ENCODE measurements at regions not wholly inside any gene's neighbourhood (a gene's known extent, or its start where the extent isn't known, plus 50 kb on each side); places are given as distances from the start of the nearest gene placed in this dataset.

GRCh38 chr1:14498839-14499238, 99.6 kb upstream of the KAZN start:
- Histone ChIP-seq H2AFZ (ENCODE audit: insufficient read depth, low read depth, low read length, poor library complexity, severe bottlenecking) (no peak overlapping the region), H4K20me1 (ENCODE audit: insufficient read depth, low read length) (no peaks in the 10 kb centered on the region), H3K4me2 (replicated peaks; ENCODE audit: extremely low read depth, low read length, poor library complexity, severe bottlenecking) (no peak overlapping the region), H3K36me3 (replicated peaks in 1 of 2; ENCODE audit: control insufficient read depth in 1 of 2, insufficient read depth in 2 of 2, low read length in 2 of 2) (no peaks in the 10 kb centered on the region), H3K27me3 (ENCODE audit: control insufficient read depth in 2 of 2, insufficient read depth in 2 of 2, low read length in 2 of 2) (no peaks in the 10 kb centered on the region), H3K9me3 (replicated peaks in 1 of 2; ENCODE audit: control insufficient read depth in 1 of 2, insufficient read depth in 1 of 2, low read length in 2 of 2) (no peaks in the 10 kb centered on the region), H3K4me3 (replicated peaks in 1 of 3; ENCODE audit: low read depth in 2 of 3, low read length in 3 of 3) (no peak overlapping the region), H3K79me2 (ENCODE audit: insufficient read depth, low read length) (no peaks in the 10 kb centered on the region), H3K27ac (ENCODE audit: low read depth in 1 of 2, low read length in 2 of 2) (no peak overlapping the region), H3K4me1 (ENCODE audit: control insufficient read depth in 1 of 2, insufficient read depth in 2 of 2, low read length in 2 of 2) (no peaks in the 10 kb centered on the region), H3K9ac (ENCODE audit: insufficient read depth, low read length, poor library complexity, severe bottlenecking) (no peak overlapping the region)
- H3K27ac Mint-ChIP-seq, result no peak overlapping the region
- no peak overlapping the region for H3K4me3 Mint-ChIP-seq
- peaks cover 0 to 1% (median 0%) of the 10 kb centered on the region in 7 donors for H3K9me3 Mint-ChIP-seq
- TF ChIP-seq CTCF (IDR thresholded peaks at IDR 0.05), result no peak
- 100% methylated on average over 1 of the region's 6 CpGs for WGBS (ENCODE audit: insufficient coverage)
- DNase-seq, result no peak
- no peaks in the 10 kb centered on the region for H3K36me3 Mint-ChIP-seq
- H3K4me1 Mint-ChIP-seq, result peaks cover 4% of the 10 kb centered on the region
- peaks cover 0 to 18% (median 11%) of the 10 kb centered on the region in 3 donors for H3K27me3 Mint-ChIP-seq (ENCODE audit: low read depth in 3 of 3)
- intact Hi-C loops (cut with micrococcal nuclease), result no loop called here

- no peak overlapping the region for H3K4me3 ChIP-seq (replicated peaks in 1 of 3; ENCODE audit: low read depth in 2 of 3, low read length in 3 of 3)
- H3K27me3 Mint-ChIP-seq (ENCODE audit: low read depth in 3 of 3), result peaks cover 0 to 18% (median 8%) of the 10 kb centered on the region in 3 donors
- H3K36me3 Mint-ChIP-seq, result no peaks in the 10 kb centered on the region
- TF ChIP-seq CTCF (IDR thresholded peaks at IDR 0.05), result no peak
- no peak overlapping the region for H3K27ac ChIP-seq (ENCODE audit: low read depth in 1 of 2, low read length in 2 of 2)
- no peaks in the 10 kb centered on the region for H3K4me1 ChIP-seq (ENCODE audit: control insufficient read depth in 1 of 2, insufficient read depth in 2 of 2, low read length in 2 of 2)
- H3K27me3 ChIP-seq (ENCODE audit: control insufficient read depth in 2 of 2, insufficient read depth in 2 of 2, low read length in 2 of 2), result no peaks in the 10 kb centered on the region
- H3K9me3 Mint-ChIP-seq, result peaks cover 0 to 1% (median 0%) of the 10 kb centered on the region in 7 donors
- no peak overlapping the region for H3K4me3 Mint-ChIP-seq
- no peaks in the 10 kb centered on the region for H3K9me3 ChIP-seq (replicated peaks in 1 of 2; ENCODE audit: control insufficient read depth in 1 of 2, insufficient read depth in 1 of 2, low read length in 2 of 2)
- H3K4me1 Mint-ChIP-seq, result peaks cover 4% of the 10 kb centered on the region
- no peaks in the 10 kb centered on the region for H3K36me3 ChIP-seq (replicated peaks in 1 of 2; ENCODE audit: control insufficient read depth in 1 of 2, insufficient read depth in 2 of 2, low read length in 2 of 2)
- H4K20me1 ChIP-seq (ENCODE audit: insufficient read depth, low read length), result no peaks in the 10 kb centered on the region
- no peak overlapping the region for H2AFZ ChIP-seq (ENCODE audit: insufficient read depth, low read depth, low read length, poor library complexity, severe bottlenecking)
- intact Hi-C loops (cut with micrococcal nuclease), result no loop called here
- no peak overlapping the region for H3K4me2 ChIP-seq (replicated peaks; ENCODE audit: extremely low read depth, low read length, poor library complexity, severe bottlenecking)
- H3K79me2 ChIP-seq (ENCODE audit: insufficient read depth, low read length), result no peaks in the 10 kb centered on the region
- WGBS (ENCODE audit: insufficient coverage), result 94% methylated on average over 3 of the region's 9 CpGs
- no peak overlapping the region for H3K27ac Mint-ChIP-seq
- DNase-seq, result no peak
- H3K9ac ChIP-seq (ENCODE audit: insufficient read depth, low read length, poor library complexity, severe bottlenecking), result no peak overlapping the region
These were observed 99.0 kb upstream of the KAZN start for GRCh38 chr1:14499312-14500040.
